Caki2 (cell line): ENCODE measurements at regions not wholly inside any gene's neighbourhood (a gene's known extent, or its start where the extent isn't known, plus 50 kb on each side); places are given as distances from the start of the nearest gene placed in this dataset.

Source experiments
- DNase-seq: peaks from one replicate; pipeline ENCODE4 v3.0.0-alpha.2; 2015; ENCODE audit warnings: low read depth
- in situ Hi-C: cut with HindIII; loops from 2 replicates; pipeline ENCODE4 v1.10.0; 2016; ENCODE audit warnings: low sequenced_read_pairs, low pct_unique_long_range_greater_than_20kb, mixed read lengths

DNA sequence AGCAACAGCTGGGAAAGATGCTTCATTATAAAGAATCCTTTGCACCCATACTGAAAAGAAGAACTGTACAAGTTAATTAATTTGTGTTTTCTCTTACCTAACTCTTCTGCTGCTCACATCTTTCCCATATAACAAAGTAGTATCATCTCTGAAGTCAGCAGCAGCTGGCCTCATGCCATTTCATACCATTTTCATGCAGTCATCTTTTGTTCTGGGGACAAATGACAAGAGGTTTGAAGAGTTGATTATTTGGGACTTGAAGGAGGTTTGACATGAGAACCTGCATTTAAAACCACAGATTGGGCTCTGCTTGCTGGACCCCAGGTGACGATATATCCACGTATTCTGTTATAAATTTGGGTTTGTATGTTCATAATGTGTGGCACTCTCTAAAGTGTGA lies 430.3 kb downstream of the SPRY1 start:
- in situ Hi-C loops = no loop called here
- no peak for DNase-seq

- in situ Hi-C loops = no loop called here
- DNase-seq = no peak
These were observed 430.9 kb downstream of the SPRY1 start for GRCh38 chr4:123827511-123827910.

DNA sequence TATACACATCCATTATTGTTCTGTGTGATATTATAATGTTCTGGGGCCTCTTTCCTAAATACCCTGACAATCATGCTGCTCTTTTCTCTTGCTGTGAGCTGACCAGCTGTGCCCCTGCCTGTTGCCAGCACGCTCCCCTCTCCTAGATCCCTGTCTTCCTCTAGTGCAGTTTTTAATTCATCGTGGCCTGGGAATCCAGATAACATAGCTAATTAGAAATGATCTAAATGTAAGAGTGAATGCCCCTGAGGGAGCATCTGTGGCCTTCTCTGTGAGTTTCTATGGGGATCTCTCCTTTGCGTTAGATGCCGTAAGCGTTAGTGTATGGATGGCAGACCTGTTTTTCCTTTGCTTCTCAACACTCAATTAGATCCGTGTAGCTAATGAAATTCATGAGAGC lies 434.3 kb downstream of the SPRY1 start:
- DNase-seq = no peak
- in situ Hi-C loops = no loop called here

DNA sequence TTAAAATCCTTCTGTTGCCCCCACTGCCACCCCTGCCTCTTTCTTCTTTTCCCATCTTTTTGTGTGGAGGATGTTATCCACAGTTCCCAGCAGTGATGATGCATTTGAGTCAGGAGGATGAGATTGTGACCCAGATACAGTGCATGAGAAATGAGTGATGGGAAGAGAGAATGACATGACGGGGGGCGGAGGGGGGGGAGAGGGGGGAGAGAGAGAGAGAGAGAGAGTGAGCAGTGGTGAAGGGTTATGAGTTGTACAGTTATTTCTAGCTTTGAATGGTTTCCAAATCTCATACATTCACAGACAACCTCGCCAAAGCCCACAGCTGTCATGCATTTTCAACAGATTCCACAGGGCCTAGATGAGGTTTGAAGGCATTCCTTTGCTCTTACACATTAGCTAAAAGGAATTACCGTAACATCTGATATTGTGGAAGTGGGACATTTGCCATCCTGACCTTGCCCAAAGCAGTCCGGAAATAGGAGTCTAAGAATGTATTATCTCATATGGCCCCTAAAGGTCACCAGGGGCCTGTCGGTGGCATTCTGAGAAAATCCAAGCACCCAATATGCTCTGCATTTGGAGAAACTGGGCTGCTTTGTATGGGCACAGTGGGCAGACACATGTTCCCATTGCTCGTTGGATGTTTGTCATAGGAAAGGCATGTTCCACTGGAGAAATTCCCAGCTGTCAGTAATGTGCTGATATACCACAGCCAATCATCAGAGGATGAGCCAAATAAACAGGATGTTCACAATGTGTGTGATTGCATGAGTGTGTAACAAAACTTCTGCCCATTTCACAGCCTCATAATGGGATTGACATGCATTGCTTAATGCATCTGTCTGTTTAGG lies 435.8 kb downstream of the SPRY1 start:
- in situ Hi-C loops = no loop called here
- peak; percentile 47 for DNase-seq

DNA sequence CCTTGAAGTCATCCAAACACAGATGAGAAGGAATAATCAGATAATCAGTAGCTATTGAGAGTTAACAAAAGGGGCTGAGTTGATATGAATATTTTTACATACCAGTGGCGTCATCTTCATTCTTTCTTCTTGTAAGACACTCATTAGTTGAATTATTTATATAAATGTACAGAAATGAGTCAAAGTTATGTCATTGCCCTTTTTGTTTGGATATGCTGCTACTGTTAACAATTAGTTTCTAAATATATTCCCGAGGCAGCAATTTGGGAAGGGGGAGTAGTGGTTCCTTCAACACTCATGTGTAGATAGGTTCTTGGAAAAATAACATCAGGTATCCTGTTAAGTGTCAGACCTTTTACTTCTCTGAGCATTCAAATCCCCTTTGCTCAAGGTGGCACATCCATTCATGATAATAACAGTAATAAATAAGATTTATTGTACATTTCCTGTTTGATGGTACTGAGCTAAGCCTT lies 436.6 kb downstream of the SPRY1 start:
- no peak for DNase-seq
- in situ Hi-C loops = no loop called here

- no peak for DNase-seq
- in situ Hi-C loops = no loop called here
These were observed 439.4 kb downstream of the SPRY1 start for GRCh38 chr4:123835831-123836590.

- no peak for DNase-seq
- in situ Hi-C loops = no loop called here
These were observed 440.4 kb downstream of the SPRY1 start for GRCh38 chr4:123836851-123837595.

- in situ Hi-C loops = no loop called here
- DNase-seq = no peak
These were observed 441.9 kb downstream of the SPRY1 start for GRCh38 chr4:123838474-123838873.

GRCh38 chr4:123840197-123840596 lies 443.6 kb downstream of the SPRY1 start:
- DNase-seq = no peak
- in situ Hi-C loops = no loop called here

GRCh38 chr4:123841447-123842121 lies 445.0 kb downstream of the SPRY1 start:
- no peak for DNase-seq
- in situ Hi-C loops = no loop called here

GRCh38 chr4:123843137-123843536 lies 446.5 kb downstream of the SPRY1 start:
- no peak for DNase-seq
- in situ Hi-C loops = no loop called here

DNA sequence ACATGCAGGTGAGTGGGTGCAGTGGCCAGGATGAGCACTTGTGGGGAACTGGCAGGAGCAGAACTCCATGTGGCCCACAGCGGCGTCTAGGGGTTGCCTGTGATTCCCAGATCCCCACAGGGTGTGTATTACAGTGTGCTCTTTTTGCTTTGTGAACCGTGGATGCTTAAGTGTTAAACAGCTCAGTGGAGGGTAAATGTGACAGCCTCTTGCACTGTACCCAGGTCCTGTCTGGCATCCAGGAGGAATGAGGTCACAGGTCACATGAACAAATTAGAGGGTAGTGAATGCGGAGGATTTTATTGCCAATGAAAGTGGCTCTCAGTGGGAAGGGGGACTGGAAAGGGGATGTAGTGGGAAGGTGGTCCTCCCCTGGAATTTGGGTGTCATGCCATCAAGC lies 447.8 kb downstream of the SPRY1 start:
- DNase-seq = no peak
- in situ Hi-C loops = no loop called here

- no peak for DNase-seq
- in situ Hi-C loops = no loop called here
These were observed 449.5 kb downstream of the SPRY1 start for GRCh38 chr4:123846092-123846491.

- DNase-seq = no peak
- in situ Hi-C loops = no loop called here
These were observed 450.0 kb downstream of the SPRY1 start for GRCh38 chr4:123846561-123846960.

GRCh38 chr4:123848606-123849005 lies 452.0 kb downstream of the SPRY1 start:
- in situ Hi-C loops = no loop called here

DNA sequence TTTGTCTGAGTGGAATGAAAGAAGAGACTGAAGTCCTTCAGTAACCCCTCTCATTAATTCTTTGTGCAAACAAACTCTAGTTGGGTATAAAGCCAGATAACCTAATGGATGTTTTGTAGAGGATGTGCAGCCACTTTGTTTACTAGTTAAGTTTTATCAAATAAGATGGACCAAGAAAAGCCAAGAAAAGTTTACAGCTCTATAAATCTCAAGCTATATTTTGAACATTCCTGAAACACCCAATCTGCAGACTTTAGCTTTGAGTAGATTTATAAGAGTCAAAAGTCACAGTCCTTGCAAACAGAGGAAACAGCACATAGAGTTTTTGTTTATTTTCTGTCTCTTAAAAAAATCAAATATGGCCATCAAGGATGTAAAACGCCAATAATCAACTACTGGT lies 452.9 kb downstream of the SPRY1 start:
- in situ Hi-C loops = no loop called here
- DNase-seq = no peak

More at GRCh38 chr4:123848606-123849005, 452.0 kb downstream of the SPRY1 start:
- DNase-seq = no peak

- in situ Hi-C loops = no loop called here
- DNase-seq = no peak
These were observed 454.9 kb downstream of the SPRY1 start for GRCh38 chr4:123851521-123851920.

DNA sequence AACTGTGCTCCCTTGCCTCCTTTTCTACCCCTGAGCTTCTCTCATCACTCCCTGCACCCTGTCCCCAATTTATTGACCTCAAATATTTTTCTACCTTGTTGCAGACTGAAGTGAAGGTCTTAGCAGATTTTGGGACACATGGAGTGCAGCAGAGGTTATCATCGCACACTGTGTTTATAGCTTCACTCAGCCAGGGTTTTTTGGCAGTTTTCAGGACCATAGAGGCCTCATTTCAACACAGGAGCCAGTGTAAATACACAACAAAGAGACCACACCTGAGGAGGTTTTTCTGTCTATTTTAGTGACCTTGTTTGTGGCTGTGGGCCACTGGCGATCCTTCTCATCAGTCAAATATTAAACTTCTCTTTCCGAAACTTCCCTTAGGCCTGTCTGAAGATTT lies 457.1 kb downstream of the SPRY1 start:
- in situ Hi-C loops = no loop called here
- no peak for DNase-seq
